ENCODE measurements at regions not wholly inside any gene's neighbourhood (a gene's known extent, or its start where the extent isn't known, plus 50 kb on each side); places are given as distances from the start of the nearest gene placed in this dataset.

GRCh38 chr14:38553586-38553985 is 297.7 kb upstream of the CLEC14A start:
- Histone ChIP-seq H3K27me3 (no peaks in the 10 kb centered on the region), H3K36me3 (no peaks in the 10 kb centered on the region), H3K9me3 (peaks cover 0 to 6% (median 0%) of the 10 kb centered on the region in 11 donors), H3K4me3 (no peak overlapping the region), H3K4me1 (no peaks in the 10 kb centered on the region), H3K27ac (no peak overlapping the region)
- no peak for DNase-seq
- TF ChIP-seq CTCF (IDR thresholded peaks at IDR 0.05) = no peak
- intact Hi-C loops (cut with DNase I) = no loop called here
- no peak for ATAC-seq

GRCh38 chr14:38549564-38549963 is 293.7 kb upstream of the CLEC14A start:
- H3K9me3 ChIP-seq = no peaks in the 10 kb centered on the region
- no peaks in the 10 kb centered on the region for H3K4me1 ChIP-seq
- no peaks in the 10 kb centered on the region for H3K36me3 ChIP-seq
- ATAC-seq (no peak), DNase-seq (no peak)
- H3K4me3 ChIP-seq = no peak overlapping the region
- no peaks in the 10 kb centered on the region for H3K27me3 ChIP-seq
- intact Hi-C loops (cut with DNase I) = no loop called here
- TF ChIP-seq CTCF (IDR thresholded peaks at IDR 0.05) = no peak
- WGBS, 2 donors = 82 to 88% methylated on average over 4 of the region's 4 CpGs
- H3K27ac ChIP-seq = no peak overlapping the region

GRCh38 chr14:38547961-38548490 is 292.1 kb upstream of the CLEC14A start:
- DNase-seq (no peak), ATAC-seq (no peak)
- H3K4me1 ChIP-seq = no peaks in the 10 kb centered on the region
- H3K4me3 ChIP-seq = no peak overlapping the region
- WGBS, 2 donors = 70 to 77% methylated on average over 2 of the region's 2 CpGs
- intact Hi-C loops (cut with DNase I) = no loop called here
- H3K36me3 ChIP-seq = no peaks in the 10 kb centered on the region
- no peaks in the 10 kb centered on the region for H3K27me3 ChIP-seq
- no peak overlapping the region for H3K27ac ChIP-seq
- TF ChIP-seq CTCF (IDR thresholded peaks at IDR 0.05) = no peak
- H3K9me3 ChIP-seq = no peaks in the 10 kb centered on the region

GRCh38 chr14:38546932-38547551 is 291.1 kb upstream of the CLEC14A start:
- WGBS, 2 donors = 66 to 77% methylated on average over 2 of the region's 2 CpGs
- no peaks in the 10 kb centered on the region for H3K36me3 ChIP-seq

More at GRCh38 chr14:38546932-38547551, 291.1 kb upstream of the CLEC14A start:
- H3K4me3 ChIP-seq = no peak overlapping the region
- no peaks in the 10 kb centered on the region for H3K9me3 ChIP-seq
- DNase-seq = no peak
- ATAC-seq = no peak
- H3K27ac ChIP-seq = no peak overlapping the region
- intact Hi-C loops (cut with DNase I) = no loop called here
- no peaks in the 10 kb centered on the region for H3K4me1 ChIP-seq
- no peak for TF ChIP-seq CTCF (IDR thresholded peaks at IDR 0.05)
- no peaks in the 10 kb centered on the region for H3K27me3 ChIP-seq

All from heart right ventricle (tissue), 16 donors.